COLO668 (cell line): ENCODE measurements at regions not wholly inside any gene's neighbourhood (a gene's known extent, or its start where the extent isn't known, plus 50 kb on each side); places are given as distances from the start of the nearest gene placed in this dataset.

Source experiments
- DNase-seq: peaks from one replicate; lab custom pipeline; 2025; ENCODE audit not compliant: unreplicated experiment; lab: John Stamatoyannopoulos, UW

DNA sequence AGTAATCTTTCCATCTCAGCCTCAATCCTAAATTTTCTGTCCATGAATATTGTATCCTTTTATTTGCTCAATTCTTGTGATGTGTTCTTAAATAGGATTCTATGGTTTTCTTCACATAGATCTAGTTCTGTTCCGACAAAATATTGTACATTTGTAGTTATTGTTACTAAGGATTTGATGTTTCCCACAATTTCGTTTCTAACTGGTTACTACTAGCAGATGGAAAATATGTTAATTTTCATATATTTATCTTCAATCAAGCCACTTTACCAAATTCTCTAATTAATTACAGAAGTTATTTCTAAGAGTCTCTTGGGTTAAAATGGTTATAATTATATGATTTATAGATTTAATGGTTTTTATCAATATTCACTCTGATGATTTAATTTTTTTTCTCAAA lies 60.3 kb downstream of the SEC61B start:
- DNase-seq = no peak

DNA sequence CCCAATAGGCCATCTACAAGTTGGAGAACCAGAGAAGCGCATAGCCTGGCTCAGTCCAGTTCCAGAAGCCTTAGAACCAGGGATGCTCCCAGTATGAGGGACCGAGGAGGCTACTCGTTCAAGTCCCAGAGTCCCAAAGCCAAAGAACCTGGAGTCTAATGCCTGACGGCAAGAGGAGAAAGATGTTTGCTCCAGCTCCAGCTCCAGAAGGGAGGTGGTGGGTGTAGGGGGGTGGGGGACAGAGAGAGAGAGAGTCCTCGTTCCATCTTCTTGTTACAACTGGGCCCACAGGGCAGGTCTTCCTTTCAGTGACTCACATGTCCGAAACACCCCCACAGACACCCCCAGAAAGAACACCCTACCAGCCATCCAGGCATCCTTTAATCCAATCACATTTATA lies 63.9 kb downstream of the SEC61B start:
- no peak for DNase-seq

GRCh38 chr9:99286536-99286935 lies 64.5 kb downstream of the SEC61B start:
- no peak for DNase-seq

DNA sequence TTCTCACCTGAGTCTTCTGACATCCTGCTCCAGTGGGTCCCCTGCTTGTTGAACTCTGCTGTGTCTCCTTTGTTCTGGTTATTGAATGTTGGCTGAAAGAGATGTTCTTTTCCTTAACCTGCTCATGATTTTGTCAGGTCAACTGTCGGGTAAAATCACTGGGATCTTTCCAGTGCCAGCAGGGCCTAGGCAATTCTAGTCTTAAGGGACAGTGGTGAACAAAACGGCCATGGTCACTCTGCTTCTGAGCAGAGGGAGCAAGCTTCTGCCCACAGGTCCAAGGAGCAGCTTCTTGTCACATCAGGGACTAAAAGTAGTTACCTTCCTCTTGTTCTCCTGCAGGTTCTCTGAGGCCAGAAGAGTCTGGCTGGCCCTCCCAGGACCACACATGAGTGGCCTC lies 65.6 kb downstream of the SEC61B start:
- no peak for DNase-seq

DNA sequence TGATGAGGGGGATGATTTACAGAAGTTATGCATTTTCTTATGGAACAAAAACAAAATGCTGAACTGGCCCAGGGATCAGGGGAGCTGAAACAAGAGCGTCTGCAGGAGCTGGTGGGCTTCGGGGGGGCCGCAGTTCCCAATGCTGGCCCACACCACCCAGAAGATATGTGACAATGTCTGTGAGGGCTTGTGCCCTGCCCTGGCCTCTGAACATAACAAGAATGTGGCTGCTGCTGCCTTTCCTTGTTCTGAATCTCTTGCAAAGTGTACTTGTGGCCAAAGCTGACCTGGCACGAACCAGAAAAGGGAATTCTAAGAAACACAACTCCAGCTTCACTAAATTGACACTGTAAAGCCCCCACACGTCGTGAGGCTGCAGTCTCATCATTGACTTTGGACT lies 66.7 kb downstream of the SEC61B start:
- no peak for DNase-seq

DNA sequence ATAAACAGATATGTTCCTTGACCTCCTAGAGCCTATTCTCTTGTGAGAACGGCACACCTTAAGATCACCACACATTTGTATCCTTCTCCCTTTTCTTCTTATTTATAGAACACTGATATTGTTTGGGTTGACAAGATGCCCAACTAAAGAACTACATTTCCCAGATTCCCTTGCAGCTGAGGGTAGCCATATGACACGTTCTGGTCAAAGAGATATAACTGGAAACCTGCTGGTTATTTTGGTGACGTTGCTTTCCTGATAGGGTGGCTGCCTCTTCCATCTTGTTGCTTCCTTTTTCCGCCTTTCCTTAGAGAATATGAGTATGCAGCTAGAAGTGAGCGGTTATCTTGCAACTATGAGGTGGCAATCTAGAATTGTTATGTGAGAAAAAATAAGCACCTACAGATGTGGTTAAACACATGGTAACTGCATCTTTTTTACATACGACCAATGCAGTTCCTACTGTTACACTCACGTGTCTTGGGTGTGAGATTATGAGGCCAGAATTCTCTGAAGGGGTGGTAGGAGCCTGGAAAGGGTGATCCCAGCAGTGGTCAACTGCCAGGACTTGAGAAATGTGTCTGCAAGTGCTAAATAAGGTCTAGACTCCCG lies 72.9 kb downstream of the SEC61B start:
- DNase-seq = no peak

- DNase-seq = no peak
Measured at GRCh38 chr9:99296291-99296951, 74.3 kb downstream of the SEC61B start.

DNA sequence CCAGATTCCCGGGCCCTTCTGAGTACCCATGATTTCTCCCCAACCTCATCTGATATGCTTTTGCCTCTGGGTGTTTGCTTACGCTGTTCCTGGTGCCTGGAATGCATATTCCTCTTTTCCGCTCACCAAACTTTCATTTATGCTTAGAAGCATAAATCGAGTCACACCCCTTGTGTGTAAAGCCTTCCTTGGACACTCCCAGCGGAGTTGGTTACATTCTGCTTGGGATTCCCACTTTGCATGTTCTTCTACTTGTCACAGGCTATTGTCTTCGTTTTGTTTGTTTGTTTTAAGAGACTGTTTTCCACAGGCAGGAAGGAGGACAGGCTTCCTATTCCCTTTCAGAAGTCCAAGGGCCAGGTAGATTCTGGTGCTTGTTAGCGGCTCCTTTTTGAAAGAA lies 76.5 kb downstream of the SEC61B start:
- no peak for DNase-seq

GRCh38 chr9:99299211-99300102 lies 77.4 kb downstream of the SEC61B start:
- DNase-seq = no peak

- no peak for DNase-seq
Measured at GRCh38 chr9:99300103-99300439, 78.0 kb downstream of the SEC61B start.

GRCh38 chr9:99300603-99301002 lies 78.5 kb downstream of the SEC61B start:
- DNase-seq = no peak

- no peak for DNase-seq
Measured at GRCh38 chr9:99303177-99303576, 81.1 kb downstream of the SEC61B start.

DNA sequence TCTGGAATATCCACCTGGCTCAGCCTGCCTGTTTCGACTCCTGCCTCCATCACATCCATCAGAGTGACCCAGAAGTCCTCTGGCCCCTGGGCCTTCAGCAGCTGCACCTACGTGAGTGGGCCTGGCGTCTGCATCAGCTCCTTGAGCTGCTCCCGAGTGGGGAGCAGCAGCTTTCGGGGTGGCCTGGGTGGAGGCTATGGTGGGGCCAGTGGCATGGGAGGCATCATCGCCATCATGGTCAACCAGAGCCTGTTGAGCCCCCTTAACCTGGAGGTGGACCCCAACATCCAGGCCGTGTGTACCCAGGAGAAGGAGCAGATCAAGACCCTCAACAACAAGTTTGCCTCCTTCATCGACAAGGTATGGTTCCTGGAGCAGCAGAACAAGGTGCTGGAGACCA lies 83.0 kb downstream of the SEC61B start:
- DNase-seq = no peak

DNA sequence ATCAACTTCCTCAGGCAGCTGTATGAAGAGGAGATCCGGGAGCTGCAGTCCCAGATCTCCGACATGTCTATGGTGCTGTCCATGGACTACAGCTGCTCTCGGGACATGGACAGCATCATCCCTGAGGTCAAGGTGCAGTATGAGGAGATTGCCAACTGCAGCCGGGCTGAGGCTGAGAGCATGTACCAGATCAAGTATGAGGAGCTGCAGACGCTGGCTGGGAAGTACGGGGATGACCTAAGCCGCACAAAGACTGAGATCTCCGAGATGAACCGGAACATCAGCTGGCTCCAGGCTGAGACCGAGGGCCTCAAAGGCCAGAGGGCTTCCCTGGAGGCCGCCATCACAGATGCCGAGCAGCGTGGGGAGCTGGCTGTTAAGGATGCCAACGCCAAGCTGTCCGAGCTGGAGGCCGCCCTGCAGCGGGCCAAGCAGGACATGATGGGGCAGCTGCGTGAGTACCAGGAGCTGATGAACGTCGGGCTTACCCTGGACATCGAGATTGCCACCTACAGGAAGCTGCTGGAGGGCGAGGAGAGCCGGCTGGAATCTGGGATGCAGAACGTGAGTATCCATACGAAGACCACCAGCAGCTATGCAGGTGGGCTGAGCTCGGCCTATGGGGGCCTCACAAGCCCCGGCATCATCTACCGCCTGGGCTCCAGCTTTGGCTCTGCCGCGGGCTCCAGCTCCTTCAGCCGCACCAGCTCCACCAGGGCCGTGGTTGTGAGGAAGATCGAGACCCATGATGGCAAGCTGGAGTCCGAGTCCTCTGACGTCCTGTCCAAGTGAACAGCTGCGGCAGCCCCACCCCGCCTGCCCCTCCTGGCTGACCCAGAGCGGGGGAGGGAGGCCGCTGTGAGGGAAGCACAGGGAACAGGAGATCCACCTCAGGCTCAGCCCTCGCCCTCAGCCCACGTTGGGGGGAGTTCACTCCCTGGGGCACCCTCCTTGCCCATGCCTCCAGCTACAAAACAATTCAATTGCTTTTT lies 84.0 kb downstream of the SEC61B start:
- DNase-seq = no peak

- DNase-seq = no peak
Measured at GRCh38 chr9:99307851-99308250, 85.8 kb downstream of the SEC61B start.

DNA sequence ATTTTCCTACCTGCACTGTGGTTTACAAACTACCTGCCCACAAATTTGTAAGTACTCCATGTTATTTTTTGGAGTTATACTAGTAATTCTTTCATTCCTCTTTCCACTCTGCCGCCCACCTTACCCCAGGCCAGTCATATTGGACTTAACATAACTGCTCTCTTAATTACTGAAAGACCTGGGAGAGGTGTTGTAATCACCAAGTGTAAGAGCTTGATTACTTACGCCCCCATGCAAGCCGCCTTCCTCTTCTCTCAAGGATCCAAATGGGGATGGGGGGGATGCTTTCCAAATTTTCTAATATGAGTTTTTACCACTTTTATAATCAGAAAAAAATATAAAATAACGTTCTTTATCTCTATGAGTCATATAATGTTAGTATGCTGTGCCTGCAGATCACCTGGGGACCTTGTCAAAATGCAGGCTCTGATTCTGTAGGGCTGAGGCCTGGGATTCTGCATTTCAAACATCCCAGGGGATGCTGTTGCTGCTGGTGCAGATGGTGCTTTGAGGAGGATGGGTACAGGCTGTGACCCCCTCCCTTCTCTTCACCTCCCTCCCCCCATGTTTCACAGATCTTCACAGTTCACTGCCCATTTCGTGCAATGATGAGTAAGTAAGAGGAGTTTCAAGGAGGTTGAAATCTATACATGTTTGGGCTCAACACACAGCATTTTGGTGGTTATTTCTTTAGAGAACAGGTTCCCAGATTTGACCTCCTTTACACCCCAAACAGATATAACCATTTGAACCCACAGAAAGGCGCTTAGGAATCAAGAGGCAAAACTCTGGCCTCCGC lies 87.3 kb downstream of the SEC61B start:
- DNase-seq = no peak

GRCh38 chr9:99312736-99313135 lies 90.7 kb downstream of the SEC61B start:
- DNase-seq = no peak

DNA sequence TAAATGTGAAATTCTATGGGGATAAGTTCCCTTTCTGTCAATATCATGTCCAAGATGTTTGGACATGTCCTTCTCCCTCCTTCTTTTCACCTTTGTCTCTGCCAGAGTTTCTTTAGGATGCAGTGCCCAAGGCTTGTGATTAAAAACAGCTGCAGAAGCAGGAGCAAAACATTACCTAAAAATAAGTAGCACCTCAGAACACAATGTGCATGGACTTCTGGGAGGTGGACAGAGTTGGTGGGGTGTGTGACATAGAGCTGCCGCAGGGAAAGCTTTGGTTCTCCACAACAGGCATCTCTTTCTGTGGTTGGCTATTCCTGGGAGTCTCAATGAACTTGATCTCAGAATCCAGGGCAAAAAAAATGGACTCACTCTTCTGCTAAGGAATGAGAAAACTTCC lies 97.0 kb downstream of the SEC61B start:
- no peak for DNase-seq

DNA sequence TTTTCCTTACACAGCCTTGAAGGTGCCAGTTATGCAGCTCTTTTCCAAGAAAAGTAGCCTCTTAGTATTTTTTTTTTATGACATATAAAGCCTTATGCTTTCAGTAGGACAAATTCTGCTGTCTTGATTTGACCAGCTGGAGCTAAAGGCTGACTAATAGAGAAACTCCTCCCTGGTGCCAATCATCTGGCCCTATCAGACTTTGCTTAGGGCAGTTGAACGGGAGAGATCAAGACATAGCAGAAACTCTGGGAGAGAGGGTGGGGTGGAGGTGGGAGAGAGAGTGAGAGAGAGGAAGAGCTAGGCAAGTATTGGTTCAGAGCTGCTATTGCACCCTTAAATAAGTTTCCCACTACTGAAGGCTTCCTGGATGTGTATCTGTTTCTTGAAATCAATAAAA lies 100.2 kb downstream of the SEC61B start:
- DNase-seq = no peak
